H9 (cell line): ENCODE measurements at regions not wholly inside any gene's neighbourhood (a gene's known extent, or its start where the extent isn't known, plus 50 kb on each side); places are given as distances from the start of the nearest gene placed in this dataset.

Source experiments
- DNase-seq: peaks from one replicate; pipeline ENCODE4 v3.0.0-alpha.2; 2017
- H2AFZ ChIP-seq: one replicate; pipeline ENCODE4 v1.6.1; 2013; ENCODE audit warnings: mild to moderate bottlenecking, low read length, control low read depth, moderate library complexity
- H2AK5ac ChIP-seq: 2 replicates; pipeline ENCODE4 v1.6.1; 2013; ENCODE audit warnings: low read length, control low read depth, mixed read lengths; ENCODE audit not compliant: insufficient read length
- H2BK120ac ChIP-seq: one replicate; pipeline ENCODE4 v1.6.1; 2013; ENCODE audit warnings: low read depth, mild to moderate bottlenecking, low read length, control low read depth, inconsistent platforms; ENCODE audit not compliant: poor library complexity, severe bottlenecking
- H2BK12ac ChIP-seq: 2 replicates; pipeline ENCODE4 v1.6.1; 2013; ENCODE audit warnings: low read length, control low read depth, mixed read lengths, low read depth; ENCODE audit not compliant: insufficient read length
- H2BK15ac ChIP-seq: 2 replicates; pipeline ENCODE4 v1.6.1; 2013; ENCODE audit warnings: low read depth, low read length, control low read depth
- H2BK20ac ChIP-seq: one replicate; pipeline ENCODE4 v1.6.1; 2013; ENCODE audit warnings: low read depth, mild to moderate bottlenecking, low read length, control low read depth, inconsistent platforms; ENCODE audit not compliant: poor library complexity, severe bottlenecking
- H2BK5ac ChIP-seq: 2 replicates; pipeline ENCODE4 v1.6.1; 2013; ENCODE audit warnings: low read length, control low read depth, mixed read lengths; ENCODE audit not compliant: insufficient read length
- H3K14ac ChIP-seq: 2 replicates; pipeline ENCODE4 v1.6.1; 2013; ENCODE audit warnings: low read length, control low read depth; ENCODE audit not compliant: insufficient read depth
- H3K18ac ChIP-seq: 2 replicates; pipeline ENCODE4 v1.6.1; 2013; ENCODE audit warnings: low read depth, mild to moderate bottlenecking, mixed read lengths, low read length, control low read depth; ENCODE audit not compliant: insufficient read length
- H3K23ac ChIP-seq: 2 replicates; pipeline ENCODE4 v1.6.1; 2013; ENCODE audit warnings: low read length, control low read depth, mixed read lengths, low read depth; ENCODE audit not compliant: insufficient read length
- H3K23me2 ChIP-seq: 2 replicates; pipeline ENCODE4 v1.6.1; 2013; ENCODE audit warnings: low read depth, mild to moderate bottlenecking, mixed read lengths, low read length, control low read depth; ENCODE audit not compliant: insufficient read length, poor library complexity, severe bottlenecking
- H3K27ac ChIP-seq: 2 replicates; pipeline ENCODE4 v1.5.1; 2013; ENCODE audit warnings: low read length, control low read depth, mixed read lengths, low read depth; ENCODE audit not compliant: insufficient read length
- H3K27me3 ChIP-seq: 2 replicates; pipeline ENCODE4 v1.6.1; 2013; ENCODE audit warnings: low read length, control low read depth, inconsistent platforms; ENCODE audit not compliant: insufficient read depth
- H3K4ac ChIP-seq: 2 replicates; pipeline ENCODE4 v1.6.1; 2013; ENCODE audit warnings: low read depth, mild to moderate bottlenecking, control low read depth, inconsistent platforms, low read length, moderate library complexity
- H3K4me1 ChIP-seq: 2 replicates; pipeline ENCODE4 v1.6.1; 2013; ENCODE audit warnings: low read length, control low read depth, inconsistent platforms; ENCODE audit not compliant: insufficient read depth
- H3K4me2 ChIP-seq: 2 replicates; pipeline ENCODE4 v1.6.1; 2013; ENCODE audit warnings: low read length, control low read depth, mixed read lengths; ENCODE audit not compliant: insufficient read length, insufficient read depth
- H3K56ac ChIP-seq: 2 replicates; pipeline ENCODE4 v1.6.1; 2013; ENCODE audit warnings: low read depth, mild to moderate bottlenecking, mixed read lengths, low read length, control low read depth; ENCODE audit not compliant: insufficient read length
- H3K79me1 ChIP-seq: 2 replicates; pipeline ENCODE4 v1.6.1; 2013; ENCODE audit warnings: low read depth, mild to moderate bottlenecking, moderate library complexity, low read length, control low read depth, inconsistent platforms; ENCODE audit not compliant: insufficient read depth, poor library complexity, severe bottlenecking
- H3K79me2 ChIP-seq: 2 replicates; pipeline ENCODE4 v1.6.1; 2013; ENCODE audit warnings: low read length, control low read depth, inconsistent platforms; ENCODE audit not compliant: insufficient read depth
- H3K9ac ChIP-seq: 2 replicates; pipeline ENCODE4 v1.6.1; 2013; ENCODE audit warnings: low read length, control low read depth, mixed read lengths; ENCODE audit not compliant: insufficient read length; ENCODE audit errors: extremely low read depth
- H3K9me3 ChIP-seq: one replicate; pipeline ENCODE4 v1.6.1; 2013; ENCODE audit warnings: low read depth, low read length, inconsistent platforms; ENCODE audit not compliant: control insufficient read depth
- H3T11ph ChIP-seq: one replicate; pipeline ENCODE4 v1.6.1; 2013; ENCODE audit warnings: mild to moderate bottlenecking, low read length, control low read depth, inconsistent platforms
- H4K20me1 ChIP-seq: one replicate; pipeline ENCODE4 v1.6.1; 2013; ENCODE audit not compliant: control insufficient read depth, insufficient read length, insufficient read depth
- H4K5ac ChIP-seq: 2 replicates; pipeline ENCODE4 v1.6.1; 2013; ENCODE audit warnings: low read depth, mild to moderate bottlenecking, mixed read lengths, low read length, control low read depth; ENCODE audit not compliant: insufficient read length
- H4K8ac ChIP-seq: replicated peaks from 2 replicates; pipeline ENCODE4 v1.6.1; 2013; ENCODE audit warnings: low read length, control low read depth, mixed read lengths, low read depth; ENCODE audit not compliant: insufficient read length
- H4K91ac ChIP-seq: 2 replicates; pipeline ENCODE4 v1.6.1; 2013; ENCODE audit warnings: low read depth, mild to moderate bottlenecking, moderate library complexity, mixed read lengths, low read length, control low read depth; ENCODE audit not compliant: insufficient read length
- H3K27ac Mint-ChIP-seq, 3 experiments: 2 replicates in 2 of 3; 3 replicates in 1 of 3; pipeline ENCODE4 v1.8.0; 2020 to 2021; ENCODE audit warnings: mixed read lengths in 3 of 3, mild to moderate bottlenecking in 1 of 3, moderate library complexity in 1 of 3
- H3K27me3 Mint-ChIP-seq: 2 replicates; pipeline ENCODE4 v1.8.0; 2021; ENCODE audit warnings: low read depth, mild to moderate bottlenecking, moderate library complexity, mixed read lengths
- H3K36me3 Mint-ChIP-seq, 3 experiments: 2 replicates in 2 of 3; 3 replicates in 1 of 3; pipeline ENCODE4 v1.8.0; 2020 to 2021; ENCODE audit warnings: low read depth in 3 of 3, mixed read lengths in 3 of 3; ENCODE audit not compliant: insufficient read depth in 1 of 3
- H3K4me1 Mint-ChIP-seq, 2 experiments: 2 replicates each; pipeline ENCODE4 v1.8.0; 2020; ENCODE audit warnings: mixed read lengths in 2 of 2
- H3K4me3 Mint-ChIP-seq, 2 experiments: 2 replicates in 1 of 2; 3 replicates in 1 of 2; pipeline ENCODE4 v1.8.0; 2020 to 2021; ENCODE audit warnings: mild to moderate bottlenecking in 2 of 2, mixed read lengths in 2 of 2, moderate library complexity in 1 of 2
- H3K9me3 Mint-ChIP-seq, 2 experiments: 2 replicates in 1 of 2; 3 replicates in 1 of 2; pipeline ENCODE4 v1.8.0; 2020; ENCODE audit warnings: mild to moderate bottlenecking in 2 of 2, mixed read lengths in 2 of 2, moderate library complexity in 1 of 2
- WGBS: extraction: QIAGEN DNeasy Blood & Tissue Kit; methylation state at CpG from one replicate; pipeline ENCODE4 v1.1.7; 2013; ENCODE audit warnings: missing lambda C conversion rate, low lambda C conversion rate, mixed read lengths; ENCODE audit not compliant: insufficient read length; ENCODE audit errors: extremely low coverage; 5-methylcytosine and 5-hydroxymethylcytosine counted together
- TF ChIP-seq, protein P1 (sequence below): fragments of 200-600 bp; sonication (generic); conservative IDR thresholded peaks from 3 replicates; pipeline ENCODE4 v1.8.0; 2021; ENCODE audit warnings: antibody characterized with exemption, mild to moderate bottlenecking

DNA sequence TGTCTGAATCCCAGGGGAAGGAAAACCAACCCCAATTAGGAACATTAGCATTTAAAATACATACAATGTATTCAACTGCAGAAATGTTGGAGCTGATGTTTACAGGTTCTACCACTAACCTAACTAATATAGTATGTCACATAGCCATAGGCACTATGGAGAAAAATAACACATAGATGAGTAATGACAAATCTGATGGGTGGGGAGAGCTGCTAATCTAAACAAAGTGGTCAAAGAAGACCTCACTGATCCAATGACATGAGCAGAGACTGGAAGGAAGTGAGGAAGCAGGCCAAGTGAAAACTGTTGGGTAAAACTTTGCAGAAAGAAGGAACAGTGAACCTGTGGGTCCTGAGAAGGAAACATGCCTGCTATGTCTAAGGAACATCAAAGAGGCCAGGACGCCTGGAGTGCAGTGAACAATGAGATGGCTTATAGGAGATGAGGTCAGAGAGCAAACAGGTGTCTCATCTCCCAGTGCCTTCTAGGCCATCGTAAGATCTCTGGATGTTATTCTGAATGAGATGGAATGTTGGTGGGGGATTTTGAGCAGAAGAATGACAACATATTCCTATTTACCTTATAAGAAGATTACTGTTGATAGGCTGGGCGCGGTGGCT is 135.7 kb downstream of the ALDH8A1 start:
- no peak overlapping the region for H3K14ac ChIP-seq
- no peak for DNase-seq
- no peak overlapping the region for H3K9ac ChIP-seq
- no peak overlapping the region for H2AFZ ChIP-seq
- H2BK15ac ChIP-seq, result no peak overlapping the region
- H3K23ac ChIP-seq, result no peak overlapping the region
- no peak overlapping the region for H2AK5ac ChIP-seq
- no peaks in the 10 kb centered on the region for H3K79me1 ChIP-seq
- H3T11ph ChIP-seq, result no peak overlapping the region
- no peak overlapping the region for H2BK5ac ChIP-seq
- WGBS, result no CpG with 5 or more reads among the region's 4 CpGs
- no peak overlapping the region for H3K4ac ChIP-seq
- H4K5ac ChIP-seq, result no peak overlapping the region
- Mint-ChIP-seq H3K27me3 (no peaks in the 10 kb centered on the region), H3K36me3 (no peaks in the 10 kb centered on the region), H3K4me3 (no peak overlapping the region), H3K4me1 (no peaks in the 10 kb centered on the region), H3K27ac (no peak overlapping the region), H3K9me3 (peaks cover 0 to 2% of the 10 kb centered on the region in 2 experiments; a peak in 1 of 5 replicates)
- no peaks in the 10 kb centered on the region for H3K4me1 ChIP-seq
- no peak overlapping the region for H2BK120ac ChIP-seq
- TF ChIP-seq, protein P1, sequence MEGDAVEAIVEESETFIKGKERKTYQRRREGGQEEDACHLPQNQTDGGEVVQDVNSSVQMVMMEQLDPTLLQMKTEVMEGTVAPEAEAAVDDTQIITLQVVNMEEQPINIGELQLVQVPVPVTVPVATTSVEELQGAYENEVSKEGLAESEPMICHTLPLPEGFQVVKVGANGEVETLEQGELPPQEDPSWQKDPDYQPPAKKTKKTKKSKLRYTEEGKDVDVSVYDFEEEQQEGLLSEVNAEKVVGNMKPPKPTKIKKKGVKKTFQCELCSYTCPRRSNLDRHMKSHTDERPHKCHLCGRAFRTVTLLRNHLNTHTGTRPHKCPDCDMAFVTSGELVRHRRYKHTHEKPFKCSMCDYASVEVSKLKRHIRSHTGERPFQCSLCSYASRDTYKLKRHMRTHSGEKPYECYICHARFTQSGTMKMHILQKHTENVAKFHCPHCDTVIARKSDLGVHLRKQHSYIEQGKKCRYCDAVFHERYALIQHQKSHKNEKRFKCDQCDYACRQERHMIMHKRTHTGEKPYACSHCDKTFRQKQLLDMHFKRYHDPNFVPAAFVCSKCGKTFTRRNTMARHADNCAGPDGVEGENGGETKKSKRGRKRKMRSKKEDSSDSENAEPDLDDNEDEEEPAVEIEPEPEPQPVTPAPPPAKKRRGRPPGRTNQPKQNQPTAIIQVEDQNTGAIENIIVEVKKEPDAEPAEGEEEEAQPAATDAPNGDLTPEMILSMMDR, result no peak
- no peak overlapping the region for H2BK20ac ChIP-seq
- H3K27me3 ChIP-seq, result no peaks in the 10 kb centered on the region
- H3K4me2 ChIP-seq, result no peak overlapping the region
- H3K18ac ChIP-seq, result no peak overlapping the region
- no peak overlapping the region for H4K8ac ChIP-seq
- no peak overlapping the region for H2BK12ac ChIP-seq
- H4K20me1 ChIP-seq, result no peaks in the 10 kb centered on the region
- H3K27ac ChIP-seq, result no peak overlapping the region
- H4K91ac ChIP-seq, result no peak overlapping the region
- H3K79me2 ChIP-seq, result no peaks in the 10 kb centered on the region
- no peak overlapping the region for H3K56ac ChIP-seq
- no peaks in the 10 kb centered on the region for H3K9me3 ChIP-seq
- H3K23me2 ChIP-seq, result no peaks in the 10 kb centered on the region
